CD14-positive monocyte (primary cell): ENCODE measurements at regions not wholly inside any gene's neighbourhood (a gene's known extent, or its start where the extent isn't known, plus 50 kb on each side); places are given as distances from the start of the nearest gene placed in this dataset.

Experiments
- DNase-seq, 3 donors: peaks; one replicate each; pipeline ENCODE4 v3.0.0-alpha.2; 2011 to 2022
- H2AFZ ChIP-seq: 2 replicates; pipeline ENCODE4 v1.6.0; 2012; ENCODE audit warnings: mild to moderate bottlenecking, low read depth, low read length, inconsistent platforms; ENCODE audit not compliant: insufficient read depth, poor library complexity, severe bottlenecking
- H3K27ac ChIP-seq, 2 donors: 1 replicate in 1 of 2; 2 replicates in 1 of 2; pipeline ENCODE4 v1.5.1; 2012 to 2013; ENCODE audit warnings: low read length in 2 of 2, control low read depth in 1 of 2, inconsistent platforms in 1 of 2, low read depth in 1 of 2, mild to moderate bottlenecking in 1 of 2
- H3K27me3 ChIP-seq, 2 donors: one replicate each; pipeline versions ENCODE4 v1.6.0 to v1.6.1; 2011 to 2013; ENCODE audit warnings: low read length in 2 of 2; ENCODE audit not compliant: control insufficient read depth in 2 of 2, insufficient read depth in 2 of 2
- H3K36me3 ChIP-seq, 2 donors: replicated peaks in 1 of 2; 1 replicate in 1 of 2; 2 replicates in 1 of 2; pipeline versions ENCODE4 v1.5.1 to v1.6.1; 2012 to 2013; ENCODE audit warnings: low read length in 2 of 2, control low read depth in 1 of 2, inconsistent platforms in 1 of 2, mild to moderate bottlenecking in 1 of 2; ENCODE audit not compliant: insufficient read depth in 2 of 2, control insufficient read depth in 1 of 2
- H3K4me1 ChIP-seq, 2 donors: 1 replicate in 1 of 2; 2 replicates in 1 of 2; pipeline versions ENCODE4 v1.5.1 to v1.6.1; 2012 to 2013; ENCODE audit warnings: low read length in 2 of 2, control low read depth in 1 of 2, inconsistent platforms in 1 of 2, mild to moderate bottlenecking in 1 of 2, moderate library complexity in 1 of 2; ENCODE audit not compliant: insufficient read depth in 2 of 2, control insufficient read depth in 1 of 2
- H3K4me2 ChIP-seq: replicated peaks from 2 replicates; pipeline ENCODE3; 2012; ENCODE audit warnings: low read length, moderate library complexity, mild to moderate bottlenecking; ENCODE audit not compliant: poor library complexity, severe bottlenecking; ENCODE audit errors: extremely low read depth
- H3K4me3 ChIP-seq, 3 experiments: fragments of 200-600 bp in 1 of 3; sonication (generic) in 1 of 3; replicated peaks in 1 of 3; 1 replicate in 2 of 3; 2 replicates in 1 of 3; pipeline ENCODE4 v1.5.1; 2011 to 2013; ENCODE audit warnings: low read length in 3 of 3, mild to moderate bottlenecking in 3 of 3, control low read depth in 2 of 3, low read depth in 2 of 3, inconsistent platforms in 1 of 3, moderate library complexity in 1 of 3
- H3K79me2 ChIP-seq: 2 replicates; pipeline ENCODE4 v1.6.0; 2012; ENCODE audit warnings: mild to moderate bottlenecking, control low read depth, inconsistent platforms, low read length, moderate library complexity; ENCODE audit not compliant: insufficient read depth
- H3K9ac ChIP-seq: 2 replicates; pipeline ENCODE4 v1.6.0; 2017; ENCODE audit warnings: low read length, mild to moderate bottlenecking; ENCODE audit not compliant: insufficient read depth, poor library complexity, severe bottlenecking
- H3K9me3 ChIP-seq, 2 donors: replicated peaks in 1 of 2; 1 replicate in 1 of 2; 2 replicates in 1 of 2; pipeline versions ENCODE4 v1.5.1 to v1.6.1; 2012 to 2013; ENCODE audit warnings: low read length in 2 of 2, control low read depth in 1 of 2; ENCODE audit not compliant: control insufficient read depth in 1 of 2, insufficient read depth in 1 of 2
- H4K20me1 ChIP-seq: 2 replicates; pipeline ENCODE4 v1.6.0; 2012; ENCODE audit warnings: mild to moderate bottlenecking, low read length, control low read depth, moderate library complexity; ENCODE audit not compliant: insufficient read depth
- H3K27ac Mint-ChIP-seq, 7 donors: one replicate each; pipeline ENCODE4 v1.8.0; 2020; ENCODE audit warnings: mild to moderate bottlenecking in 7 of 7, mixed read lengths in 7 of 7, moderate library complexity in 6 of 7, inconsistent platforms in 2 of 7
- H3K27me3 Mint-ChIP-seq, 3 donors: one replicate each; pipeline ENCODE4 v1.8.0; 2021 to 2022; ENCODE audit warnings: low read depth in 3 of 3, mild to moderate bottlenecking in 3 of 3, mixed read lengths in 3 of 3, moderate library complexity in 3 of 3, inconsistent platforms in 1 of 3
- H3K36me3 Mint-ChIP-seq, 2 donors: one replicate each; pipeline ENCODE4 v1.8.0; 2020; ENCODE audit warnings: mixed read lengths in 2 of 2, inconsistent platforms in 1 of 2, mild to moderate bottlenecking in 1 of 2
- H3K4me1 Mint-ChIP-seq: one replicate; pipeline ENCODE4 v1.8.0; 2020; ENCODE audit warnings: mild to moderate bottlenecking, mixed read lengths
- H3K4me3 Mint-ChIP-seq, 2 donors: one replicate each; pipeline ENCODE4 v1.8.0; 2020; ENCODE audit warnings: mild to moderate bottlenecking in 2 of 2, mixed read lengths in 2 of 2, moderate library complexity in 1 of 2
- H3K9me3 Mint-ChIP-seq, 7 donors: one replicate each; pipeline ENCODE4 v1.8.0; 2020 to 2022; ENCODE audit warnings: mixed read lengths in 7 of 7, mild to moderate bottlenecking in 6 of 7, moderate library complexity in 6 of 7, inconsistent platforms in 2 of 7
- WGBS: methylation state at CpG from one replicate; pipeline ENCODE4 v1.1.5; 2013; ENCODE audit warnings: missing lambda C conversion rate; ENCODE audit not compliant: insufficient coverage; 5-methylcytosine and 5-hydroxymethylcytosine counted together
- intact Hi-C, 2 donors: fragments of 100-400 bp; cut with micrococcal nuclease; formaldehyde crosslinking; loops; one replicate each; pipeline versions ENCODE4 v1.15.0 to v1.15.1; 2023
- TF ChIP-seq, protein P1 (sequence below): fragments of 200-600 bp; IDR thresholded peaks from one replicate; pipeline ENCODE4 v1.8.0; 2022; ENCODE audit warnings: antibody characterized with exemption, mild to moderate bottlenecking

- Mint-ChIP-seq H3K36me3 (peaks cover 10 to 12% of the 10 kb centered on the region in 2 donors), H3K9me3 (peaks cover 0 to 1% (median 0%) of the 10 kb centered on the region in 7 donors), H3K27me3 (peaks cover 0 to 2% (median 2%) of the 10 kb centered on the region in 3 donors), H3K27ac (peak overlapping the region; percentile 96 to 100 (median 99)), H3K4me1 (peaks cover 64% of the 10 kb centered on the region), H3K4me3 (no peak overlapping the region)
- H2AFZ ChIP-seq, result no peak overlapping the region
- intact Hi-C loops, result loop anchor here (5.0 kb wide), 1 partner anchor 130 kb away; the partner anchor contains the start of gene RGS2 (in 2 of the 2)
- peak overlapping the region; percentile 31 for H3K4me2 ChIP-seq
- H3K9me3 ChIP-seq, result no peaks in the 10 kb centered on the region
- no peaks in the 10 kb centered on the region for H3K36me3 ChIP-seq
- DNase-seq, result peak in 2 of 3 donors; percentile 17 to 48
- no peaks in the 10 kb centered on the region for H4K20me1 ChIP-seq
- H3K4me1 ChIP-seq, result peaks cover 61 to 73% of the 10 kb centered on the region in 2 donors
- no peaks in the 10 kb centered on the region for H3K27me3 ChIP-seq
- H3K4me3 ChIP-seq, result peak overlapping the region in 1 of 3 experiments; percentile 33
- TF ChIP-seq, protein P1, sequence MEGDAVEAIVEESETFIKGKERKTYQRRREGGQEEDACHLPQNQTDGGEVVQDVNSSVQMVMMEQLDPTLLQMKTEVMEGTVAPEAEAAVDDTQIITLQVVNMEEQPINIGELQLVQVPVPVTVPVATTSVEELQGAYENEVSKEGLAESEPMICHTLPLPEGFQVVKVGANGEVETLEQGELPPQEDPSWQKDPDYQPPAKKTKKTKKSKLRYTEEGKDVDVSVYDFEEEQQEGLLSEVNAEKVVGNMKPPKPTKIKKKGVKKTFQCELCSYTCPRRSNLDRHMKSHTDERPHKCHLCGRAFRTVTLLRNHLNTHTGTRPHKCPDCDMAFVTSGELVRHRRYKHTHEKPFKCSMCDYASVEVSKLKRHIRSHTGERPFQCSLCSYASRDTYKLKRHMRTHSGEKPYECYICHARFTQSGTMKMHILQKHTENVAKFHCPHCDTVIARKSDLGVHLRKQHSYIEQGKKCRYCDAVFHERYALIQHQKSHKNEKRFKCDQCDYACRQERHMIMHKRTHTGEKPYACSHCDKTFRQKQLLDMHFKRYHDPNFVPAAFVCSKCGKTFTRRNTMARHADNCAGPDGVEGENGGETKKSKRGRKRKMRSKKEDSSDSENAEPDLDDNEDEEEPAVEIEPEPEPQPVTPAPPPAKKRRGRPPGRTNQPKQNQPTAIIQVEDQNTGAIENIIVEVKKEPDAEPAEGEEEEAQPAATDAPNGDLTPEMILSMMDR, result no peak
- peak overlapping the region; percentile 51 for H3K9ac ChIP-seq
- H3K79me2 ChIP-seq, result no peaks in the 10 kb centered on the region
- H3K27ac ChIP-seq, result peak overlapping the region; percentile 72 to 97
- no CpG with 5 or more reads among the region's 1 CpG for WGBS
Observed at GRCh38 chr1:192937128-192937527, 122.0 kb downstream of the UCHL5 start.

- Histone ChIP-seq H3K27me3 (no peaks in the 10 kb centered on the region), H3K9me3 (no peaks in the 10 kb centered on the region), H4K20me1 (no peaks in the 10 kb centered on the region), H3K4me1 (peaks cover 73 to 85% of the 10 kb centered on the region in 2 donors), H2AFZ (no peak overlapping the region), H3K4me3 (peak overlapping the region in 1 of 3 experiments; percentile 2), H3K9ac (no peak overlapping the region), H3K36me3 (no peaks in the 10 kb centered on the region), H3K27ac (no peak overlapping the region), H3K4me2 (no peak overlapping the region), H3K79me2 (no peaks in the 10 kb centered on the region)
- TF ChIP-seq, protein P1, result no peak
- H3K27me3 Mint-ChIP-seq, result peaks cover 0 to 2% (median 0%) of the 10 kb centered on the region in 3 donors
- H3K9me3 Mint-ChIP-seq, result peaks cover 0 to 1% (median 0%) of the 10 kb centered on the region in 7 donors
- H3K36me3 Mint-ChIP-seq, result peaks cover 10 to 12% of the 10 kb centered on the region in 2 donors
- WGBS, result no CpG with 5 or more reads among the region's 2 CpGs
- H3K4me3 Mint-ChIP-seq, result no peak overlapping the region
- no peak for DNase-seq
- peak overlapping the region in 6 of 7 donors; percentile 35 to 98 (median 78) for H3K27ac Mint-ChIP-seq
- peaks cover 71% of the 10 kb centered on the region for H3K4me1 Mint-ChIP-seq
- intact Hi-C loops, result loop anchor here (5.0 kb wide), 1 partner anchor 132 kb away; the partner anchor contains the start of gene RGS2 (in 2 of the 2)
Observed at GRCh38 chr1:192939440-192939839, 119.7 kb downstream of the UCHL5 start.
